IPS-18c (cell line): ENCODE measurements at regions not wholly inside any gene's neighbourhood (a gene's known extent, or its start where the extent isn't known, plus 50 kb on each side); places are given as distances from the start of the nearest gene placed in this dataset.
"Not testable (repeated sequence)": the region's sequence is repeated elsewhere in the genome, so short reads cannot be mapped to it uniquely, and the experiment has no call there.

Source experiments
- H3K4me3 ChIP-seq: 2 replicates; pipeline ENCODE4 v1.7.0; 2013; ENCODE audit warnings: low read depth, mild to moderate bottlenecking, low read length, moderate library complexity; ENCODE audit not compliant: insufficient read depth
- H3K9me3 ChIP-seq: one replicate; pipeline ENCODE4 v1.6.1; 2013; ENCODE audit warnings: mild to moderate bottlenecking, low read length, moderate library complexity; ENCODE audit not compliant: control insufficient read depth, insufficient read depth

DNA sequence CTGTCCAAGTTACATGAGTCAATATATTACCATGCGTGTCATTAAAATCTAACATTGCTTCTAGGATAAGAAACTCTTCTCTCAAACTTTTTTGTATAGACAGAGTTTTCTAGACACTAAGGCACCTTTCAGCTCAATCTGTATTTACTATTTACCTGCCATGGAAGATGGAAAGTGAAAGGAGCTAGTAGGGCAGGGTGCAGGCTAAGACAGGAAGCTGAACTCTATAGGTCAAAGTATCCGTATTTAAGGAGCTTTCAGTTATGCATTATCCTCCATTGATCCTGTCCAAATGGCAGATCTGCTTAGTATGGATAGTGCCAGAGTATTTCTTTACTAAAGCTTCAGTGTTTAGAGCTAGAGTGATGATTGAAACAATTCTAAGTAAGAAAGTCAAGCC is 612.8 kb downstream of the IPMK start:
- Histone ChIP-seq H3K4me3 (no peak overlapping the region), H3K9me3 (no peaks in the 10 kb centered on the region)

DNA sequence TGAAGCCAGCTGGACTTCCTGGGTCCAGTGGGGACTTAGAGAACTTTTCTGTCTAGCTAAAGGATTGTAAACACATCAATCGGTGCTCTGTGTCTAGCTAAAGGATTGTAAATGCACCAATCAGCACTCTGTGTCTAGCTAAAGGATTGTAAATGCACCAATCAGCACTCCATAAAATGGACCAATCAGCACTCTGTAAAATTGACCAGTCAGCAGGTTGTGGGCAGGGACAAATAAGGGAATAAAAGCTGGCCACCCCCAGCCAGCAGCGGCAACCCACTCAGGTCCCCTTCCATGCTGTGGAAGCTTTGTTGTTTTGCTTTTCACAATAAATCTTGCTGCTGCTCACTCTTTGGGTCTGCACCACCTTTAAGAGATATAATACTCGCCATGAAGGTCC is 622.6 kb downstream of the IPMK start:
- not testable (repeated sequence) for H3K4me3 ChIP-seq, H3K9me3 ChIP-seq

DNA sequence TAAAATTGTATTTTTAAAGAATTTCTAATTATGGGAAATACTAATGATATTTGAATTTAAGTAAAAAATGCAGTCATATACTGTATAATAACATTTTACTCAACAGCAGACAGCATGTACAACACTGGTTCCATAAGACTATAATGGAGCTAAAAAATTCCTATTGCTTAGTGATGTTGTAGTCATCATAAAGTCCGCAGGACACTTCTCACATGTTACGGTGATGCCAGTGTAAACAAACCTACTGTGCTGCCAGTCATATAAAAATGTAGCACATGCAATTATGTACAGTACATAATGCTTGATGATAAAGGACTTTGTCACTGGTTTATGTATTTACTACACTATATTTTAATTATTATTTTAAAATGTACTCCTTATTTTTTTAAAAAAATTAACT is 629.3 kb downstream of the IPMK start:
- H3K9me3 ChIP-seq = no peaks in the 10 kb centered on the region
- no peak overlapping the region for H3K4me3 ChIP-seq

DNA sequence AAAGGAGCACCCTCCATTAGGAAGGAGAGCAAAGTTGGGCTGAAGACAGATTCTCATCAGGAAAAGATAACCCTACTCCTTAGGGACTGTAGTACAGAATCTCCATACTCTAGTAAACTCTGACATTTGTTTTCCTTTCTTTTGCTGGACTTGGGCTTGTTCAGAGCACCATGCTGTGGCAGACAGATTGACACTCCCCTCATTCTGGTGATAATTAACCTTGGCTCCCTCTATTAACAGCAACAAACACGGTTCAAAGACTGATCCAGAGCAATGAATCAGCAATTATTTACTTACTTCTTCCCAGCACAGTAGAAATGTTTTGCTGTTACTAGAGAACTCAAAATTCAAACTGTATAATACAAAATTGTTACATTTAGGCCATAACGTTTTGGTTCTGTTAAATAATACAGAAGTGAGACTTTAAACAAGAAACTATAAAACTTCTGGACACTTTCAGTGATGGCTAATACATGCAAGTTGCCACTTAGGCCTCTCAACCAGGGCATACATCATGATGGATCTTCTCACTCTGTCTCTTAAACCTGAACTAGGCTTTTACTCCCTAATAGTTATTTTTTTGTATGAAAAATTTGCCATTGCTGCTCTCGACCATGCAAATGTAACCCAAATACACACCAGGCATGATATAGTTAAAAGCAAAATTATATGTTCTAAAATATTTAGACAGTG is 639.0 kb downstream of the IPMK start:
- Histone ChIP-seq H3K4me3 (no peak overlapping the region), H3K9me3 (no peaks in the 10 kb centered on the region)

DNA sequence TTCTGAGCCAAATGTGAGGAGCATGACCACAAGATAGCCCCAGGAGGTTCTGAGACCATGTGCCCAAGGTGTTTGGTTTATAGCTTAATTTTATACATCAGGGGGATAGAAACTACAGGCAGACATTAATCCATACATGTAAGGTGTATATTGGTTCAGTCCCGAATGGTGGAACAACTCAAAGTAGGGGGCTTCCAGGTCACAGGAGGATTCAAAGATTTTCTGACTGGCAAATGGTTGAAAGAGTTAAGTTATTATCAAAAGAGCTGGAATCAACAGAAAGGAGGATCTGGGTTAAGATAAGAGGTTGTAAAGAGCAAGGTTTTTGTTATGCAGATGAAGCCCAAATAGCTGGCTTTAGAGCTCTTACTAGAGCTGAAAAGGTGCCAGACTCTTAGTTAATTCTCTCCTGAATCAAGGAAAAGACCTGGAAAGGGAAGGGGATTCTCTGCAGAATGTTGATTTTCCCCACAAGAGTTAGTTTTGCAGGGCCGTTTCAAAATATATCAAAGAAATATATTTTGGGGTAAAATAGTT is 640.0 kb downstream of the IPMK start:
- Histone ChIP-seq H3K9me3 (no peaks in the 10 kb centered on the region), H3K4me3 (no peak overlapping the region)

DNA sequence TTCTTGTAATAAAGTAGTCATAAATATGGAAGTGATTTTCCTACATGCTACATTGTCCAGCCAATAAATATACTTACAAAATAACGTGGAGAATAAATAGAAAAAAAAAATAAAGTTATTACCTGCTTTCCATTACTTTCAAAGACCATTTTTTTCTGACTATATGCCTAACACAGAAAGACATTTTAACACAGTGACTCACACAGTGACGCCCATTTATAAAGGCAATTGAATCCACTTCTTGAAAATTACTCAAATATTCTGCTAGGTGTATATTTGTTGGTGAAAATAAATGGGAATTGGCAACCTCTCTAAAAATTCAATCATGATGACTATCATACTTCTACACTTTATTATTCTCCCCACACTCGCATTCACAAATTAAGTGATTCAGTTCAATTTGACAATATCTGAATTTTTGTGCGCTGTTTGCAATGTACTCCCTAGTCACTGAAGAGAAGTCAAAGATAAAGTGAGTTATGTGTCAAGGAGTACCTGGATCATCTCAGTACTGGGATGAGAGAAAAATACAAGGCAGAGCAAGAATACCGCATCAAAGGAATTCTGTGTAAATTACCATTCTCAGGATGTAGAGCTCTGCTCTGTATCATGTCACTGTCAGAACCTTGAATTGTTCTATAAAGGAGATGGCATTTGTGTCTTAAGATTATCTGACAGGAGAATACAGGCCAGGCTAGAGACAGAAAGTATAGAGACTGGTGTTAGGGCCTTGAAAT is 642.7 kb downstream of the IPMK start:
- Histone ChIP-seq H3K9me3 (no peaks in the 10 kb centered on the region), H3K4me3 (no peak overlapping the region)

DNA sequence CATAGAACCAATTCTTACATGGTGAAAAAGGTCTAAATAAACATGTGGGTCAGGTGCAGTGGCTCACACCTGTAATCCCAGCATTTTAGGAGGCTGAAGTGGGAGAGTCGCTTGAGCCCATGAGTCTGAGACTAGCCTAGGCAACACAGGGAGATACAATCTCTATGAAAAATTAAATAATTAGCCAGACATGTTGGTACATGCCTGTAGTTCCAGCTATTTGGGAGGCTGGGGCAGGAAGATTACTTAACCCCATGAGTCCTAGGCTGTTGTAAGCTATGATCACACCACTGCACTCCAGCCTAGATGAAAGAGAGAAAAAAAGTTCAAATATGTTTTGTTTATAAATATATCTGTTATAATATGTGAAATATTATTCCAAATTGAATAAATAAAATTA is 643.6 kb downstream of the IPMK start:
- no peaks in the 10 kb centered on the region for H3K9me3 ChIP-seq
- H3K4me3 ChIP-seq = no peak overlapping the region

DNA sequence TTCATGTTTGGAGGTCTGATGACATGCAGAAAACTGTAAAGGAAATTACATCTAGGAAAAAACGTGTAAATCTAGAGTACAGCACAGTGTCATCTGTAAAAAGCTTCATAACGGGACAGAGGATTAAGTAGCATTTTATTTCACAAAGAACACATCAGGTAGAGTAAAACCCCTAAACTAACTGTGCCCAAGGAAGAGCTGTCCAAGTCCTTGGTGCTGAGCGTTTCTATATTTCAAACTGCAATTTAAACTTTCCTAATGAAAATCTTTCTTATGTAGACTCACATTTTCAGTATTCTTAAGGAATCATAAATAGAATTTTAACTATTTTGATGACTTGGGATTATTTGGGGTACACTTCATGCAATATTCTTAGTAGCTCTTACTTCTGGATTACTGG is 646.2 kb downstream of the IPMK start:
- Histone ChIP-seq H3K9me3 (no peaks in the 10 kb centered on the region), H3K4me3 (no peak overlapping the region)

DNA sequence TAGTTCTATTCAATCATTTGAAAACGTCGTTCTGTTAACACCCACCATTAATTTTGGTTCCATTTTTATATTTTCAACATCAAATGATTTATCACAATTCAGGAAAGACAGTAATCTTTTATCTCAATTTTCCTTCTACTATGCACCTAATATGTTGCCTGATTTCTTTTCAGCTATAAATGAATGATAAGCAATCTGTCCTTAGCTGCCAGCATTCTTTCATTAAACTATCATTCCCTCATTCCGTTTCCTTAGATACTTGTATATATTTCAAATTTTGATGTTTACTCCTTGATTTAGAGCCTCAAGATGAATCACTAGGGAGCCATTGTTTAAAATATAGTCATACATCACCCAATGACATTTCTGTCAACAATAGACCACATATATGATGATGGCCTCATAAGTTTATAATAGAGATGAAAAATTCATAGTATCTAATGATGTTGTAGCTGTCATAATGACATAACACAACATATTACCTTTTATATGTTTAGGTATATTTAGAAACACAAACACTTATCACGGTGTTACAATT is 661.7 kb downstream of the IPMK start:
- Histone ChIP-seq H3K9me3 (no peaks in the 10 kb centered on the region), H3K4me3 (no peak overlapping the region)

DNA sequence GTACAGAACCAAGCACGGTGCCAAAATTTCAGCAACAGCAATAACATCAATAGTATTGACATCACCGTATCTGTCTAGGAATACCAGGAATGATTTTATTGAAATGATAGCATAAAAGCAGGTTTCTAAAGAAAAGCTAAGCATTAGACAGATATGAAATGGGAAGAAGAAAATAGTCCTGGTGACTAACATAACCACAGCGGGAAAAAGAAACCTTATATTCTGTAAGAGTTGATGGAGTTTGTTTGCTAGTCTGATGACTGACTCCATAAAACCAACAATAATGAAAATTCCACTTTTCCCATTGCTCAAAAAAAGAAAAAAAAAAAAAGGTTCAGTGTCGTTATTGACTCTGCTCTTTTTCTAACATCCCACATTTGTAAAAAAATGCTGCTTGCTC is 668.3 kb downstream of the IPMK start:
- no peak overlapping the region for H3K4me3 ChIP-seq

DNA sequence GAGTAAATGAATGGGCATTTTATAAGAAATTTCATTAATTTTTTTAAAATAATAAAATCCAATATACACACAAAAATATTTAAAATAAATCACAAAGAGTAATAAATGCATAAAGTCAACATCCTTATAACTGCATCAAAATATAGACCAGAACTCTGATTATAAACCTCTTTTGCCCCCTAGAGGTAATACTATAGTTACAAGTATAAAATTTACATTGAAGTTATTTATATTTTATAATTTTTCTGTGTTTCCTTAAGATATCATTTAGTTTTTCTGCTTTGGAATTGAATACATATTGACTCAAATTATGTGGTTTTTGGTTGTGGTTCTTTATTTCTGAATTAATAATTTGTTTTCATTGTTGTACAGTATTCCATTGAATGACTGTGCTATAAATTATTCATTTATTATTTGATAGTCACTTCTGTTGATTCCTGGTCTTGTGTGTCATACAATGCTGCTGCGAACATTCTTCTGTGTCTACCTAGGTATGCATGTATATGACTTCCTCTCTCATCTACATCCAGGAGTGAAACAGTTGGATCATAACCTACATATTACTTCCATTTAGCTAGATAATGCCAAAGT is 673.6 kb downstream of the IPMK start:
- Histone ChIP-seq H3K4me3 (no peak overlapping the region), H3K9me3 (no peaks in the 10 kb centered on the region)

More for the DNA sequence above, 668.3 kb downstream of the IPMK start:
- no peaks in the 10 kb centered on the region for H3K9me3 ChIP-seq

DNA sequence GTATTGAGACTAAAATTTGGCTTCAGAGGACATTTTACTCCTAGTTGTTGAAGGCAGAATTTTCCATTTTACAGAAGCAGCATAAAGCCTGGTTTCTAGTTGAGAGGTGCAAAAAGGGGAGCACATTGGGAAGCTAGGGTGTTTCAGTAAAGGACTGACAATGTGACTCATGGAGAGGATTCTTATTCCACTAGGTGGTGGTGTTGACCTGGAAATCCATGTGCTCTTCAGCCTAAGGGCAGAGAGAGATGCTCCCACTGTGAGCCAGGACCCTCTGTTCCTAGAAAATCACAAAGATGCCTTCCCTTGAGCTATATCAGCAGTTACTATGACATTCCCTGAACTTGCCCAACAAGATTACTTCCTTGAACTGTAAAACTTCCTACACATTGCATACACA is 687.8 kb downstream of the IPMK start:
- Histone ChIP-seq H3K4me3 (no peak overlapping the region), H3K9me3 (no peaks in the 10 kb centered on the region)

DNA sequence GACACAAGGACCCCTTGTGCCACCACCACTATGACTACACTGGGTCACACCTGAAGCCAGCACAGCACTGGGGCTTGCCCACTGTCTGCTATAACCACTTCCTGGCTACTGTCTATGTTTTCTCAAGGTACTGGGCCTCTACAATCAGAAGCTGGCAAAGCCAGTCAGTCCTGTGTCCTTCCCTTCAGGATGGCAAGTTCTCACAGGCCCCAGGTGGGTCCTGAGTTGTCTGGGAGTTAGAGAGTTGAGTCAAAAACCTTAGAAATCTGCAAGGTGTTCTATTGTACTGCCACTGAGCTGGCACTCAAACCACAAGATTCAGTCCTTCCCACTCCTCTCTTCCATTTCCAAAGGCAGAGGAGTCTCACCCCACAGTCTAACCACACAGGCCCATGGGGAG is 705.5 kb downstream of the IPMK start:
- peaks cover 5% of the 10 kb centered on the region for H3K9me3 ChIP-seq
- no peak overlapping the region for H3K4me3 ChIP-seq

DNA sequence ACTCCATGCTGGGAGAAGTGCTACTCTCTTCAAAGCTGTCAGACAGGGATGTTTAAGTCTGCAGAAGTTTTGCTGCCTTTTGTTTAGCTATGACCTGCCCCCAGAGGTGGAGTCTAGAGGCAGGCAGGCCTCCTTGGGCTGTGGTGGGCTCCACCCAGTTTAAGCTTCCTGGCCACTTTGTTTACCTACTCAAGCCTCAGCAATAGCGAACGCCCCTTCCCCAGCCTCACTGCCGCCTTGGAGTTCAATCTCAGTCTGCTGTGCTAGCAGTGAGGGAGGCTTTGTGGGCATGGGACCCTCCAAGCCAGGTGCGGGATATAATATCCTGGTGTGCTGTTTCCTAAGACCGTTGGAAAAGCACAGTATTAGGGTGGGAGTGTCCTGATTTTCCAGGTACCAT is 715.9 kb downstream of the IPMK start:
- not testable (repeated sequence) for H3K4me3 ChIP-seq, H3K9me3 ChIP-seq

DNA sequence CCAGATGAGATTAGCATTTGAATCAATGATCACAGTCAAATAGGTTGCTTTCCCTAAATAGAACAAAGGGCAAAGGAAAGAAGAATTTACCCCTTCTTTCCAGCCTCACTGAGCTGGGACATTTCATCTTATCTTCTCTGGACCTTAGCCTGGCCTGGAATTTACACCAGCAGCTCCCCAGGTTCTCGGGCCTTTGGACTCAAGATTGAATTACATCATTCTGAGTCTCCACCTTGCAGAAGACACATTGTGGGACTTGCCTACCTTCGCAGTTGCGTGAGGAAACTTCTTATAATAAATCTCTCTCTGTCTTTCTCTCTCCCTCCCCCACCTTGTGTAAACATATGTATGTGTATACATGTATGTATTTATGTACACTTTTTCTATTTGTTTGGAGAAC is 732.4 kb downstream of the IPMK start:
- H3K9me3 ChIP-seq = no peaks in the 10 kb centered on the region
- H3K4me3 ChIP-seq = no peak overlapping the region

DNA sequence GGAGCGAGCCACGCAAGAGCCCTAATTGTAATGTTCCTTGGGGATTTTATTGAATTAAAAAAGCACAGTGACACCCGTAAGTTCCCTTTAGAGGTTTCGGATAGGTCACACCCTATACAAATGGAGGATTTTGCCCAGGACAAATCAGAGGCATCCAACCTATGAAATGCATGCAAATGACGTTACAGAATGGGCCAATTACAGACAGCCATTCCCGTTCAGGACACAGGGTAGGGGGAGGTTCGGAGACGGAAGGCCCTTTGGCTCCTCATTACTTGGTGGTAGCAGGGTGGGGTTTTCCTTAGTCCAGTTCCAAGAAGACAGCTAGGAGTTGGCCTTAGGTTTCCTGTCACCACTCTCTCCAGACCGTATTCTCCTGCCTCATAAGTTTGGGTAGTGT is 754.1 kb downstream of the IPMK start:
- Histone ChIP-seq H3K4me3 (no peak overlapping the region), H3K9me3 (no peaks in the 10 kb centered on the region)

DNA sequence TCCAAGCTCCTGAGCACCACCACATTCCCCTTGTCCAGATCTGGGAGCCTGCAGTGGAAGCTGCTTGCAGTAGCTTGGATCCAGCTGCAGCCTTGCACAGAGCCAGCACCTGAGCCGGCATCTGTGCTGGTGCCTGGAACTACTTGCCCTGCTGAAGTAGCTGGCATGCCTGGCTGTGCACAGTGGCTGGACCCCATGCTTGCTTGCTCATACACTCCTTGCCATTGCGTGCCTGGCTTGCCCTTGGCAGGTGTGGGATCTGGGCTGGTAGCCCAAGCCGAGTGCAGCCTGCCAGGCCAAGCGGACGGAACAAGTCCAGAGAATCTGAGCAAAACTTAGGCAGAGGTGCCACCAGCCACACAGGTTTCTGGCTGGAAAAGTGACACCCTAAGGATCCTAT is 759.9 kb downstream of the IPMK start:
- H3K9me3 ChIP-seq = no peaks in the 10 kb centered on the region
- H3K4me3 ChIP-seq = no peak overlapping the region
